HFF-Myc (cell line): ENCODE measurements at regions not wholly inside any gene's neighbourhood (a gene's known extent, or its start where the extent isn't known, plus 50 kb on each side); places are given as distances from the start of the nearest gene placed in this dataset.

Experiments
- DNase-seq: peaks from one replicate; pipeline ENCODE4 v3.0.0-alpha.2; 2011; ENCODE audit warnings: low read depth; ENCODE audit errors: extremely low read depth
- H3K4me3 ChIP-seq: replicated peaks from 2 replicates; pipeline ENCODE4 v1.5.1; 2011; ENCODE audit warnings: low read depth, mild to moderate bottlenecking, control low read depth, low read length
- CTCF ChIP-seq: IDR thresholded peaks from 2 replicates; pipeline ENCODE4 v1.5.1; 2012; ENCODE audit warnings: mild to moderate bottlenecking, low read depth, low read length, control low read depth; ENCODE audit errors: missing control alignments

GRCh38 chr14:95024380-95024779 is 132.9 kb downstream of the DICER1 start:
- TF ChIP-seq CTCF, result no peak
- H3K4me3 ChIP-seq, result no peak overlapping the region
- DNase-seq, result no peak

- no peak for DNase-seq
- TF ChIP-seq CTCF, result no peak
These were observed 133.4 kb downstream of the DICER1 start for GRCh38 chr14:95023886-95024285.

GRCh38 chr14:95023115-95023514 is 134.2 kb downstream of the DICER1 start:
- no peak for DNase-seq
- TF ChIP-seq CTCF, result no peak

More at GRCh38 chr14:95023886-95024285, 133.4 kb downstream of the DICER1 start:
- no peak overlapping the region for H3K4me3 ChIP-seq

GRCh38 chr14:95021588-95021987 is 135.7 kb downstream of the DICER1 start:
- DNase-seq, result no peak
- TF ChIP-seq CTCF, result no peak
- H3K4me3 ChIP-seq, result no peak overlapping the region

More at GRCh38 chr14:95023115-95023514, 134.2 kb downstream of the DICER1 start:
- H3K4me3 ChIP-seq, result no peak overlapping the region

GRCh38 chr14:95018821-95019220 is 138.5 kb downstream of the DICER1 start:
- H3K4me3 ChIP-seq, result no peak overlapping the region
- no peak for TF ChIP-seq CTCF
- no peak for DNase-seq

- no peak for TF ChIP-seq CTCF
- no peak overlapping the region for H3K4me3 ChIP-seq
- no peak for DNase-seq
These were observed 142.3 kb downstream of the DICER1 start for GRCh38 chr14:95015046-95015445.

- DNase-seq, result no peak
- H3K4me3 ChIP-seq, result no peak overlapping the region
- no peak for TF ChIP-seq CTCF
These were observed 143.3 kb downstream of the DICER1 start for GRCh38 chr14:95014036-95014435.
